VCaP (cell line): ENCODE measurements at regions not wholly inside any gene's neighbourhood (a gene's known extent, or its start where the extent isn't known, plus 50 kb on each side); places are given as distances from the start of the nearest gene placed in this dataset.

Source experiments
- H3K27ac ChIP-seq: fragments of 450-650 bp; 2 replicates; pipeline ENCODE4 v1.5.1; 2017
- TF ChIP-seq, protein P1 (sequence below): fragments of 450-650 bp; conservative IDR thresholded peaks from 2 replicates; pipeline ENCODE4 v1.5.1; 2017; ENCODE audit warnings: mild to moderate bottlenecking, moderate library complexity

- TF ChIP-seq, protein P1, sequence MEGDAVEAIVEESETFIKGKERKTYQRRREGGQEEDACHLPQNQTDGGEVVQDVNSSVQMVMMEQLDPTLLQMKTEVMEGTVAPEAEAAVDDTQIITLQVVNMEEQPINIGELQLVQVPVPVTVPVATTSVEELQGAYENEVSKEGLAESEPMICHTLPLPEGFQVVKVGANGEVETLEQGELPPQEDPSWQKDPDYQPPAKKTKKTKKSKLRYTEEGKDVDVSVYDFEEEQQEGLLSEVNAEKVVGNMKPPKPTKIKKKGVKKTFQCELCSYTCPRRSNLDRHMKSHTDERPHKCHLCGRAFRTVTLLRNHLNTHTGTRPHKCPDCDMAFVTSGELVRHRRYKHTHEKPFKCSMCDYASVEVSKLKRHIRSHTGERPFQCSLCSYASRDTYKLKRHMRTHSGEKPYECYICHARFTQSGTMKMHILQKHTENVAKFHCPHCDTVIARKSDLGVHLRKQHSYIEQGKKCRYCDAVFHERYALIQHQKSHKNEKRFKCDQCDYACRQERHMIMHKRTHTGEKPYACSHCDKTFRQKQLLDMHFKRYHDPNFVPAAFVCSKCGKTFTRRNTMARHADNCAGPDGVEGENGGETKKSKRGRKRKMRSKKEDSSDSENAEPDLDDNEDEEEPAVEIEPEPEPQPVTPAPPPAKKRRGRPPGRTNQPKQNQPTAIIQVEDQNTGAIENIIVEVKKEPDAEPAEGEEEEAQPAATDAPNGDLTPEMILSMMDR: no peak
- no peak overlapping the region for H3K27ac ChIP-seq
Observed at GRCh38 chr4:149076401-149076800, 634.2 kb upstream of the NR3C2 start.

DNA sequence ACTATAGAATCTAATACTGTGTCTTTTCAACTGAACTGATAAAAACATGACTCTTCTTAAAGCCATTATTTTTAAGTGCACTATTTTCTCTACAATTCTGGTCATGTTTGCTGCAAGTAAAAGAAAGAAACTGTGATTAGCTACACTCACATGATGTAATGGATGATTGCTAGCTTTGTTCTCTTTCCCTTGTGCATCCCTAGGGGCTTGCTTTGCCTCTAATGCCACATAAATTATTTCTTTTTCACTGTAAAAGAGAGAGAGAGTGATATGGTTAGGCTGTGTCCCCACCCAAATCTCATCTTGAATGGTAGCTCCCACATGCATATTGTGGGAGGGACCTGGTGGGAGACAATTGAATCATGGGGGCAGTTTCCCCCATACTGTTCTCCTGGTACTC, 630.2 kb upstream of the NR3C2 start:
- TF ChIP-seq, protein P1: no peak
- H3K27ac ChIP-seq: no peak overlapping the region

DNA sequence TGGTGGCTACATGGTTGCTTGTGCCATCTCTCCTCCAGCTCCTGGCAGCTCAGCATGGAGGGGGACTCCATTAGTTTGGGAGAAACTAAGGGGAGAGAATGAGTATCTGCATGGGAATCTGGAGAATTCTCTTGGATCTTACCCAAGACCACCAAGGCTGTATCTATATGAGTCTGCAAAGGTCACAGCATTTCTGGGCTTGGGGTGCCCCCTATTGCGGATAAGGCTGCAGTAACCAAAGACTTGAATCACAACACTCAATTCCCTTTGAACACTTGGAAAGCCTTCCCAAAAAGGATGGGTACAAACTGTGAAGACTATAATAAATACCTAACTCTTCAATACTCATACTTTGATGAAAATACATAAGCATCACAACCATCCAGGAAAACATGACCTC, 623.5 kb upstream of the NR3C2 start:
- H3K27ac ChIP-seq: no peak overlapping the region
- TF ChIP-seq, protein P1: no peak

DNA sequence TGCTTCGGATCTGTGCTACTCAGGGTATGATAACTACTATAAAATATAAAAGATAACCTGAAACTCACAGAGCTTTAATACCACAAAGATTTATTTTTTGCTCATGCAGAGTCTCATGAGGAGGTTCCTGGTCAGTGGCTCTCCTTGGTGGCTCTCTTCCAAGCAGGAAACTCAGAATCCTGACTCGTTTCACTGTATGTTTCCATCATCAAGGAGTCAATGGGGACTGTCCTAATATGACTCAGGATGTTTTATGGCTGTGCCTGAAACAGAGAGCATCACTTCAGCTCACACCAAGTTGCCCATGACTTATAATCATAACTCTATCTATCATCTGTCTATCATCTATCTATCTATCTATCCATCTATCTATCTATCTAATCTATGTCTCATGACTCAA, 620.8 kb upstream of the NR3C2 start:
- TF ChIP-seq, protein P1: no peak
- H3K27ac ChIP-seq: no peak overlapping the region

GRCh38 chr4:149057594-149057993, 615.4 kb upstream of the NR3C2 start:
- H3K27ac ChIP-seq: no peak overlapping the region
- TF ChIP-seq, protein P1: no peak

GRCh38 chr4:149056615-149057014, 614.4 kb upstream of the NR3C2 start:
- no peak overlapping the region; the same call in 1 of the 2 replicates for H3K27ac ChIP-seq
- TF ChIP-seq, protein P1: no peak

GRCh38 chr4:149055624-149056023, 613.4 kb upstream of the NR3C2 start:
- TF ChIP-seq, protein P1: no peak
- no peak overlapping the region for H3K27ac ChIP-seq

DNA sequence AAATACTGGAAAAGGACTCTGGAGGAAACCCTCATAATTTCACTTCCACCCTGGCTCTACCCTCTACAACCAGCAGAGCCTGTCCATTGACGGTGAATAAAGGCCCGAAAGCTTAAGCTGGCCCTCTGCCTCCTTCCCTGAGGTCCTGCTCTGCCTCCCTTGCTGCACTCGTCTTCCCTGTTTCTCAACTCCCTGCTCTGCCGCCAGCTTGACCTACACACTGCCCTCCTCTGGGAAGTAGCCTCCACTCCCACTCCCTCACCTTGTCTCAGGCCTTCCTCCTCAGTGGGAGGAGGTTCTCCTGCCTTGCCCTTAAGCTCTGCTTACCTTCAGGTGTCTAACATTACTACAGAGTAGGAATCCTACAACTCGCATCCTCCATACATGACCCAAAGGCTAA, 608.6 kb upstream of the NR3C2 start:
- H3K27ac ChIP-seq: no peak overlapping the region
- TF ChIP-seq, protein P1: no peak
